ENCODE measurements at regions not wholly inside any gene's neighbourhood (a gene's known extent, or its start where the extent isn't known, plus 50 kb on each side); places are given as distances from the start of the nearest gene placed in this dataset.

DNA sequence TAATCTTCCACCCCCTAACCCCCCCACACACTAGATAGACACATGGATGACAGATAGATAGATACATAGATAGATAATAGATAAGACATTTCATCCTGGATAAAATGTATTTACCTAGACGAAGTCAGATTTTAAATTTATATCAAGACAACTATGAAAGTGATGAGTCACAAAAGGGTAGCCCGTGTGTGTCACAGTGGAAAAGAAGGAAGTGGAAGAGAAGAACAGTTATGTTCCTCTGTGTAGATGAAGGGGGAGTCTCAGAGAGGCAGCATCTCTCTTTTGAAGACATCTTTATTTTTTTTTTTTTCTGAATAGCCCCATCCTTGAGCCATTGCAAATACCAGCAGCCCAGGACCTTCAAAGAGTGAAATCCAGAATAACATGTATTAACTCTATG lies 121.7 kb upstream of the VGLL2 start:
- TF ChIP-seq, protein P1, sequence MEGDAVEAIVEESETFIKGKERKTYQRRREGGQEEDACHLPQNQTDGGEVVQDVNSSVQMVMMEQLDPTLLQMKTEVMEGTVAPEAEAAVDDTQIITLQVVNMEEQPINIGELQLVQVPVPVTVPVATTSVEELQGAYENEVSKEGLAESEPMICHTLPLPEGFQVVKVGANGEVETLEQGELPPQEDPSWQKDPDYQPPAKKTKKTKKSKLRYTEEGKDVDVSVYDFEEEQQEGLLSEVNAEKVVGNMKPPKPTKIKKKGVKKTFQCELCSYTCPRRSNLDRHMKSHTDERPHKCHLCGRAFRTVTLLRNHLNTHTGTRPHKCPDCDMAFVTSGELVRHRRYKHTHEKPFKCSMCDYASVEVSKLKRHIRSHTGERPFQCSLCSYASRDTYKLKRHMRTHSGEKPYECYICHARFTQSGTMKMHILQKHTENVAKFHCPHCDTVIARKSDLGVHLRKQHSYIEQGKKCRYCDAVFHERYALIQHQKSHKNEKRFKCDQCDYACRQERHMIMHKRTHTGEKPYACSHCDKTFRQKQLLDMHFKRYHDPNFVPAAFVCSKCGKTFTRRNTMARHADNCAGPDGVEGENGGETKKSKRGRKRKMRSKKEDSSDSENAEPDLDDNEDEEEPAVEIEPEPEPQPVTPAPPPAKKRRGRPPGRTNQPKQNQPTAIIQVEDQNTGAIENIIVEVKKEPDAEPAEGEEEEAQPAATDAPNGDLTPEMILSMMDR (IDR thresholded peaks at IDR 0.05): no peak
- TF ChIP-seq POLR2A (IDR thresholded peaks at IDR 0.05): no peak

Data from testis (tissue), 2 donors.